ENCODE measurements at regions not wholly inside any gene's neighbourhood (a gene's known extent, or its start where the extent isn't known, plus 50 kb on each side); places are given as distances from the start of the nearest gene placed in this dataset.
"Not testable (repeated sequence)": the region's sequence is repeated elsewhere in the genome, so short reads cannot be mapped to it uniquely, and the experiment has no call there.

DNA sequence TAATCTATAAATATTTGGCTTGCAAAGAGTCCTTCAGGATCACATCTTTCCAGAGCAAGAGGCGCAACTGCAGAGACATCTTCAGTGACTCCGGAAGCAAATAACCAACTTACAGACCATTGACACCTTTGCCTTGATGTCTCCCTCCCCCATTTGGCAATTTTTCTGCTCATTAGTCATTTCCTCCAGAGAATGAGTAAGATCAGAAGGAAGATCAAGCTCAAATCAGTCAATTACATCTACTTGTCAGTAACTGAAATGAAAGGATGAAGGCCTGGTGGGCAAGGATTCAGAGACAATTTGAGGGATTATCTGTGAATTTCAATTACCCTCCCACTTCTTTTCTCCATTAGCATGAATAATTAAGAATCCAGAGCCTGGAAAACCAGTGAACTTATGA, 665.6 kb upstream of the CPEB2 start:
- DNase-seq: no peak

DNA sequence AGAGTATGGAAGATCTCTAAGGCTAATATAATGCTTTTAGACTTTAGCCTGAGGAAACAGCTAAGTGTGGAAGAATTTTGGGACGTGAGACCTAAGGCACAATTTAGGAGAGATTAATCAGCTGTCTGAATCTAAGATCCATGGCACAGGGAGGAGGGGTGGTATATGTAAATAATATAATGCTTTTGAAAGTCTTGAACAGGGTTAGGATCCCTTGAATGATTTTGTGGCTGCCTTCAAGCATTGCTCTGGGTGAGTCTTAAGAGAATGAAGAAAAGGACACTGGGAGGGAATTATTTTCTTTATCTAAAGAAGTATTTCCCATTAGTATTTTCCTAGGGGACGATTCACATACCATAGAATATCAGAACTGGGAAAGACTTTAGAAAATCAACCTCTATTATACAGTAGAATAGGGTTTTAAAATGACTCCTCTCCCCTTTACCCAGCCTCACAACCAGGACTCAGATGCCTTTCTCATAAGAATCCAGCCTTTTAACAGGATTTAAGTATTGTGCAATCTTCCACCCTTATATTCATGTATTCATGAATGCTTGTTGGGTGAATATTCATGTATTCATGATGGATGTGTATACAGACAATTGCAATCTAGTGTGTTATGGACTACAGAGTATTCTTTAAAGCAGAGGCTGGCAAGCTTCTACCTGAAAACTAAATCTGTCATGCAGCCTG, 664.2 kb upstream of the CPEB2 start:
- no peak for DNase-seq

DNA sequence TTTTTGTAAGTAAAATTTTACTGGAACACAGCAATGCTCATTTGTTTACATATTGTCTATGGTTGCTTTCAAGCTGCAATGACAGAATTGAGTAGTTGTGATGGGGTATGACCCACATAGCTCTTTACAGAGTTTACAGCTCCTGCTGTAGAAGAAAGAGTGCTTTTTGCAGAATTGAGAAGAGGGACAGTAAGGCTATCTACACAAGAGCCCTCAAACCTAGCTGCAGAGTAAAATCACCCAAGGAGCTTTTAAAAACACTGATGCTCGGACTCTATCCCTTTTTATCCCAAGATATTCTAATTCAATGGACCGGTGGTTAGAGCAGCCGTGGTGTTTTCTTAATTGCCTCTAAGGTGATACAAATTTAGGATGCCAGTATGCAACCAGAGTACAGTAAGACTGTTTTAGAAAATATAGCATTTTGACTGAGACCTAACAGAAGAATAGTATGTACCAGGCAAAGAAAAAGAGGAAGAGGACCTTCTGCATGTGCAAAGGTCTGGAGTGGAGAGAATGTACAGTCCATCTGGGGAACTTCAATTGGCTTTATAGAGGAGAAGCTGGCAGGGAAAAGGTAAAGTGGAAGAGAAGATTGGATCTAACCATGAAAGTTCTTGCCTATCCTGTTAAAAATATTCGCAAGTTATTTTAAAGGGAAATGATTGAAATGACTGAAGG, 663.6 kb upstream of the CPEB2 start:
- no peak for DNase-seq

DNA sequence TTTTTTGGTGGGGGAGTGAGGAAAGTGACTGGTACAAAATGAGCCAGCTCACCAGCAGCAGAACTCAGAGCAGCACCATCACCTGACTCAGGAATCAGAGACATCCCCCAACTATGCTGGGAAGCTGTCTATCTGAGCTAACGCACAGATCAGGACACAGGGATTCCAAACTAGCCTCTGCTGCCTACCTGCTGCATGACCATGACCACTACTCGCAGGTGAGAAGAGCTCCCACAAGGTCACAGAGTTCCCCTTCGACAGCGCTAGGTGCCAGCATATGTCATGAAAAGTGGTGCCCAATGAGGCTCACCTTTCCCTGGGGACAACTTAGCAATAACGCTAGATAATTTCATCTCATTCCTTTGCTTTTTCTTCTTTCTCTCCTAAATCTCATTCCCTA, 662.6 kb upstream of the CPEB2 start:
- DNase-seq: no peak

DNA sequence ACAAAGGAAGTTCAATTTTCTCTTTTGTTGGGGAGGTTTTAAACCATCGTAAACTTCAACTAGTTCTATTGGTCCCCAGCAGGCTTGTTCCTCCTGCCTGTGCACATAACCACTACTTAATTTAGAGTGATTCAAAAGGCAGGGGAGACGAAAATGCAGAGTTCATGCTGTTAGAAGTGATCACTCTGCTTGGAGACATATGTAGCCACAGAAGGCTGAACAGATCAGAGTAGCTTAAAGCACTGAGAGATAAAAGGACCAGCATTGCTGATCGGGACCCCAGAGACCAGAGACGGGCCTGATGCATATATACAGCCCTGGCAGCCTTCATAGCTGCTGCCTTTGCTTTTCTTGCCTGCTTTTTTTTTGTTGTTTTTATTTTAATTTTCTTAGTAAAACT, 662.0 kb upstream of the CPEB2 start:
- no peak for DNase-seq

DNA sequence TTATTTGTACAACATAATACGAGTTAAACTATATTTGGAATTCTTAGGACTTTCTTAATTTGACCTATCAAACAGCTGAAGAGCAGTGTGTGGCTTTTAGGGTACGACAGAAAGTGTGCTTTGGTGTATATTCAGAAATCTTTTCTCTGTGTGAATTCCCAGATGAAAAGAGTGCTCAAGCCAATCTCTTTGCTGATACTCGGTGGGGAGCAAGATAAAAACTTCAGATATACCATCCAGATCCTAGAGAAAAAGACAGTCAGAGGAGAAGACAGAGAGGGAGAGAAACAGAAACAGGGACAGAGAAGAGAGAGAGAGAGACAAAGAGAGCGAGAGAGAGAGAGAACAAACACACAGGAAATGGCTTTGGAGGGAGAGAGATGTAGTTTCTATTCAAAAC, 658.3 kb upstream of the CPEB2 start:
- DNase-seq: no peak

DNA sequence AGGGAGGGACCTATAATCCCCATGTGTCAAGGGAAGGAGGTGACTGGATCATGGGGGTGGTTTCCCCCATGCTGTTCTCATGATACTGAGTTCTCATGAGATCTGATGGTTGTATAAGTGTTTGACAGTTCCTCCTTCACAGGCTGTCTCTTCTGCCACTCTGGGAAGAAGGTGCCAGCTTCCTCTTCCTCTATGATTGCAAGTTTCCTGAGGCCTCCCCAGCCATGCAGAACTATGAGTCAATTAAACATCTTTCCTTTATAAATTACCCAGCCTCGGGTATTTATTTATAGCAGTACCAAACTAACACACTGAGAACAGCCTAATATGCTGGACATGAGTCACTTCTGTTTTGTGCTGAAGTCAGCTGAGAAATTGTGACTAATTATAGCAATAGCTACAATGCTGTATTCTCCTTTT, 656.9 kb upstream of the CPEB2 start:
- no peak for DNase-seq

DNA sequence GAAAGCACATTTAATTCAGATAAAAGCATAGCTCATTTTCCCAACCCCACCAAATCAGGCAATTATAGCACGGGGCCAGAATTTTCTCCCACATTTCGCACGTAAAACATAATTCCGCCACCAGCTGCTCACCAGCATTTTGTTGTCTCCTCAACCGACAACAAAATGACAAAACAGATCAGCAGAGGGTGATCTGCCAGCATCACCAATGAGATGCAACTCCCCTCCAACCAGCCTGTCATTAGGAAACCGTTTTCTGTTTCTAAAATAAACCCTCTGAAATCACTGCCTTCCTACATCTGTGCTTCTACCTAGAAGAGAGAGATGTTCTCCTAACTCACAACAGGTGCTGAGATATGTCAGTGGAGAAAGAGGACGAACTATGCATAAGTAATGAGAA, 654.8 kb upstream of the CPEB2 start:
- no peak for DNase-seq

DNA sequence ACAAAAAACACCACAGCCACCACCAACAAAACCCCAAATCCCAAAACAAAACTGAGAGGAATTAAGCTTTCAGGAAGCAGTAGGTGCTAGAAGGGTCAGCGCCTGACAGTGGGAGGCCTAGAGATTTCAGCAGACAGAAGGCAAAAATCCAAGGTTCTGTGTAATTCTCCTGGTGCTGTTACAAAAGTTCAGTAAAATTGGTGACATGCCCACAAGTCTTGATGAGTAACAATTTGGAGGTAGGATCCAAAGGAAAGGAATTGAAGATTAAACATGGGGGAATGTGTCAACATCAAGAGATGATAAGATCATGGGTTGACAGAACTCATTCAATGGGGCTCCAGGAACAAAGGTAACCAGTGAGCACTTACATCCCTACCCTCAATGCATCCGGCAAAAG, 653.8 kb upstream of the CPEB2 start:
- no peak for DNase-seq

DNA sequence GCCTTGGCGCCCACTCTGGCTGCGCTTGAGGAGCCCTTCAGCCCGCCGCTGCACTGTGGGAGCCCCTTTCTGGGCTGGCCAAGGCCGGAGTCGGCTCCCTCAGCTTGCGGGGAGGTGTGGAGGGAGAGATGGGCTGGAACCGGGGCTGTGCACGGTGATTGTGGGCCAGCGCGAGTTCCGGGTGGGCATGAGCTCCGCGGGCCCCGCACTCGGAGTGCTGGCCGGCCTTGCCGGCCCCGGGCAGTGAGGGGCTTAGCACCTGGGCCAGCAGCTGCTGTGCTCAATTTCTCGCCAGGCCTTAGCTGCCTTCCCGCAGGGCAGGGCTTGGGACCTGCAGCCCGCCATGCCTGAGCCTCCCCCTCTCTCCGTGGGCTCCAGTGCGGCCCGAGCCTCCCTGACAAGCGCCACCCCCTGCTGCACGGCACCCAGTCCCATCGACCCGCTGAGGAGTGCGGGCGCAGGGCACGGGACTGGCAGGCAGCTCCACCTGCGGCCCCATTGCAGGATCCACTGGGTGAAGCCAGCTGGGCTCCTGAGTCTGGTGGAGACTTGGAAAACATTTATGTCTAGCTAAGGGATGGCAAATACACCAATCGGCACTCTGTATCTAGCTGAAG, 643.6 kb upstream of the CPEB2 start:
- not testable (repeated sequence) for DNase-seq

DNA sequence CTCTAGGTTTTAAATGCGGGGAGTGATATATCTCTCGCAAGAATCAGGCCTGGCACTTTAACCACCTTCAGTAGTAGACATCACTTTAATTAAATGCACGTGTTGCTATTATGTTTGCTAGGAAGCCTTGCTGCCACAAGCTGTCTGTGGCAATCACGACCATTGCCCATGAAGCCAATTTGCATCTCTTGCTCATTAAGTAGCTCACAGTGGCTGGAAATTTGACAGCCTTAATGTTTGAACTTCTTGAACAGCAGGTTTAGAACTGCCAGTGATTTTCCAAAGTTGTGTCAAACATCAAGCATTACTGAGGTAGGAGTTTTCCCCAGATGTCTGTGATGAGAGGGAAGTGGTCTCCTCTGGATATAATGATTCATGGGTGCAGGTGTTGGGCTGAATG, 642.3 kb upstream of the CPEB2 start:
- no peak for DNase-seq

DNA sequence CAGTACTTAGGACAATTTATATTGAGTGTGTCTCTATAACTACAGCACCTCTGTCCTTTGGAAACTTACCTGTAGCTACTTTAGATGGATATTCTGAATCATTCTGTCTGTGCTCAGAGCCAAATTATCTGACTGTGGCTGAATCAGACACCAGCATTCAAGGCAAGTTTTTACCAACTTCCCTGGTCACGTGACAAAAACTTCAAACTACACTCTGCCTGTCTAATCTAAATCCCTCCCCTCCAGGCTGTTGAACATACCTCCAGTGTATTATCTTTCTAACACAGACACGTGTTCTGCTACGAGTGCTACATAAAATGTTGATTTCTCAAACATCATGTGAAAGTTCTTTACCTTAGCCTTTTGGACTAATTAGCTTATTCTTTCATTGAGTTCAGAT, 641.2 kb upstream of the CPEB2 start:
- DNase-seq: no peak

DNA sequence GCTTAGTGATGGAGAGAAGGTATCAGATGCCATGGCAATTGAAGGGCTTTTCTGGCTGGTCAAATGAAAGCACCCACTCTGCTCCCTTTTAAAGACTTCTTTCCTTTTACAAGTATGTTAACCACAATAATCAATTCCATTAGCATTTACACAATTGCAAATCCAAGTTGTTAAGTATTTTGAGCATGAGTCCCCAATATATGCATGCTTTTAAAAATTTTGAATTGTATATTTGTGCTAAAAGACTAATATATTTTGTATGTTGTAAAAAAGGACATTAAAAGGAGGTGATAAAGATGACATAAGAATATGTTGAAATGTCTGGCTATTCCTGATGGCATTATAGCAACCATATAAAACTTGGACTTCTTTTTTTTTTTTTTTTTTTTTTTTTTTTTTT, 639.9 kb upstream of the CPEB2 start:
- no peak for DNase-seq

DNA sequence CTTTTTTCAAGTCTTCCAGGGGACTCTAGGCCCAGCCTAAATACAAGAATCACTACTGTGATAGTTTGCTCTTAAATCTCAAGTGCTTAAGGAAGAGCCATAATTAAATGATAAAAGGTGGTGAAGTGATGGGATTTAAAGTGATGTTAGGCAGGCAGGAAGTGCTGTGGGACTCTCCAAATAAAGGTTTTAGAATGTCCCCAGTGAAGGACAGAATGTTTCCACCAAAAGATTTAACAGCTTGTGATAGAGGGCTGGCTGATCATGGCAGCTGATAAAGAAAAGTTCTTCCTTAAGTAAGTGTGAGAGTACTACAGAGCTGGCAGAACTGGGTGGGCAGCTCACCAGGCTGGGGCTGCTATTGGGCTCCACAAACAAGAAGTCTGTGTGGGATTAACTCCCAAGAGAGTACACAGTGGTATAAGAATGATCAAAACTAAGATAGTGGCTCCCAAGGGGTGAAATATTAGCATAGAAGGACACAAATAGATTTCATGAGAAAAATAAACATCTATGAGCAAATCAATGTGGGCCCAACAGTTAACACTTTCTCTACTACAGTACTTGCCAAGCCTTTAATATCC, 637.2 kb upstream of the CPEB2 start:
- DNase-seq: no peak

DNA sequence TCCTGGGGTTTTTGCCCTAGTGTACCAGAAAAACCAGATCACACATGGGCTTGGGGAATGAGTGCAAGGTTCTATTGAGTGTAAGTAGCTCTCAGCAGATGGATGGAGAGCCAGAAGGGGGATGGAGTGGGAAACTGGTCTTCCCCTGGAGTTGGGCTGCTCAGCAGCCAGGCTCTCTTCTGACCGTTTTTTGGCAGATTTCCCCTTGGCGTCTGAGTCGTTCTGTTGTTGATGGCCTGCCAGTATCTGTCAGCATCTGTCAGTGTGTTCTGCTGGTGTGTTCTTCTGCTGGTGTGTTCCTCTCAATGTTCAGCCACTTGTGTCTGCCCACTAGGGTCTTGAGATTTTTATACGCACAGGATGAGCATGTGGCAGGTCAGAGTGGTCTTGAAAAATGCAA, 633.9 kb upstream of the CPEB2 start:
- DNase-seq: no peak

DNA sequence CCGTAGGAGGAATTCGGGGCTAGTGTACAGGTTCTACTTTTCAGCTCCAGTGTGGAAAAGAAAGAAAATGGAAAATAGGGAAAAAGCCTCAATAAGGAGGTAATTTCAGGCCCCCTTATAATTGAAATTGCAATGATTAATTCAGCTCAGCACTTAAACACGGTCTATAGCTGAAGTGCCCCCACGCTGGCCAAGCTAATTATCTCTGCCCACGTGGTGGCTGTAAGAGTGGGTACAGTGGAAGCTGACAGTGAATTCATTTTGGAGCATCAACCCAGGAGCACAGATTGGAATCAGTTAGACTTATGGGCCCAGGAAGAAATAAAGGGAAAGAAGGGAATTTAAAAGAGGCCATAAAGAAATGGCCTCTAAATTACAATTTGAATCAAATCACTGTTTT, 631.1 kb upstream of the CPEB2 start:
- no peak for DNase-seq

DNA sequence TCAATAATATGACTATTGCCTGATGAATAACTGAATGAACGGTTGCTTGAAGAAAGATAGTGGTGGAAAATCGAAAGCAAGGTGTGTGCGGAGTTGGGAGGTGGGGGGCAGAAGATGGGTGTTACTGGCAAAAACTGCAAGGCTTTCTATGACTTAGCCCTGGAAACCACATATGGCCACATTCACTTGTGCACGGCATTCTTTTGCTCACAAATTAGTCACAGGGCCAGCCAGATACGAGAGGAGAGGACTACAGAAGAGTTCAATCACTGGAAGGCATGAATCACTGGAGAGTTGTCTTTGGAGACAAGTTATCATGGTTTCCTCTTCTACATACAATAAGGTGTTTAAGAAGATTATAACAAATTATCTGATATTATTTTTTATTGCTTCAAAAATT, 626.5 kb upstream of the CPEB2 start:
- no peak for DNase-seq

DNA sequence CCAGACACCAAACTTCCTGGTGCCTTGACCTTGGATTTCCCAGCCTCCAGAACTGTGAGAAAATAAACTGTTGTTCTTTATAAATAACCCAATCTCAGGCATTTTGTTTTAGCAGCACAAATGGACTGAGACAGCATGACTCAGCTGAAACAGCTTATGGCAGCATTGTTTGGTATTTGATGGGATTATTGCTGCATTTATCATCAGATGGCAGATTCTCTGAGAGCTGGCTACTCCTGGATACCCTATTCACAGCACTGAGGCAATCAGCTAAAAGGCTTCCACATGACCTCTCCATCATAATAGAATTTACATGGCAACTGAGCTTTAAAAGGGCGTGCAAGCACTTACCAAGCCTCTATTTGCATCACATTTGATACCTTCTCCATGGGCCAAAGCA, 623.1 kb upstream of the CPEB2 start:
- no peak for DNase-seq

DNA sequence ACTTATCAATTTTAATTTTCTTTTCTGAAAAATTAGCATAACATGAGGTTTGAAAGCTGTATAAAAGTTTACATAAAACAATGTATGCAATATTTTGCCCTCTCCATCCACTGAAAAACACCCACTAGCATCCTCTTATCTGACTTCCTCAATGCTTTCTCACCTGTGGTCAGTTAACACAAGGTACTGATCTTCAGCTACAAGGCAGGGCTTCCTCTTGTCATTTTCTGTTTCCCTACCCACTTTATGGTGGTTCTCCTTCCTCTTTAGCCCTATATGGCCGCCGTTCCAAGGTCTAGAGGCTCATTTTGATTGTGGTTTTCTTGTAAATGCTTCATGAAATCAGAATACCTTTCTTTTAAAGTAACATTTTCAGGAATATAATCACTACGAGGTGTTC, 618.6 kb upstream of the CPEB2 start:
- DNase-seq: no peak

DNA sequence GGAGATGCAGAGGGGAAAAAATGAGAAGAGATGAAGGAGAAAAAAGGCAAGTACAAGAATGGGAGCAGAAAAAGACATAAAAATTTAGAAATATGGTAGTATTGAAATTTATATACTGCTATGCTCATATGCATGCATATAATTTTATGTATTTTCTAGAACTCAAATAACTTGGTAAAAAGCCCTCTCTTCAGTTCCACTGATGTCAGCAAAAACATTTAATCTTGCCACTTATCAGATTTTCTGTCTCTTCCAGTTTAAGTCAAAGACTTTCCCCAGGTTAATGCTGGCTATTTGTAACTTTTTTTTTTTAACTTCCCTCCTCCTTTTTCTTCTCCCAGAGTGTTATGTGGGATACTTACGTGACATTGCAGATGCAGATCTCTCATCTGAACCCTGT, 617.5 kb upstream of the CPEB2 start:
- no peak for DNase-seq

DNA sequence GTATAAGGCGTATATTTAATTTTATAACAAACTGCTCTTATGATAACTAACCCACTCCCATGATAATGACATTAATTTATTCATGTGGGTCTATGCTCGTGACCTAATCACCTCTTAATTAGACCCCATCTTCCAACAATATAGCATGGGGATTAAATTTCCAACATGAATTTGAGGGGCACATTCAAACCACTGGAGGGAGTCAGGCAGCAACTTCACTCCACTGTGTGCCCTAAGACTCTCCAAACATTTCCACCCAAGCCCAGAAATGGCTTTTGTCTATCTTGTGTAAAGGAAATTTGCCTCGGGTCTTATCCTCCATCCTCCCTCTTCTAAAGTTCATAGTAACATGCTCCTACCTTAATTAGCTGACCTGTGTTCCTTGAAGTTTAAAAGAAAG, 616.1 kb upstream of the CPEB2 start:
- DNase-seq: no peak

DNA sequence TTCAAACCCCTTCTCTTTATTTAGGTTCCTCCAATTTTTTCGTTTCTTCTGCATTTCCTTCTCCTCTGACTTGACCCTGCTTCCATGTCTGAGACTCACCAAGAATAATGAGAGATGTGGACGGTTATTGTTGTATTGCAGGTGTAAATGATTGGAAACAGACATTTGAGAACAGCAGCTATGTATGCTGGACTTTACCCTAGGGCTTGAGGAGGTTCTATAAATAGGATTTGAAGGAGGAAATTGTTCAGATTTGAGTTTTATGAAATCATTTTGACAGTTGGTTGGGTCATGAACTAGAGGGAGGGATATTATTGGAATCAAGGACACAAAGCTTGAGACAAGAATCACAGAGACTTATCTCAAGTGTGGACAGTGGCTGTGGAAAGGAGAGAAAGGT, 614.6 kb upstream of the CPEB2 start:
- no peak for DNase-seq

DNA sequence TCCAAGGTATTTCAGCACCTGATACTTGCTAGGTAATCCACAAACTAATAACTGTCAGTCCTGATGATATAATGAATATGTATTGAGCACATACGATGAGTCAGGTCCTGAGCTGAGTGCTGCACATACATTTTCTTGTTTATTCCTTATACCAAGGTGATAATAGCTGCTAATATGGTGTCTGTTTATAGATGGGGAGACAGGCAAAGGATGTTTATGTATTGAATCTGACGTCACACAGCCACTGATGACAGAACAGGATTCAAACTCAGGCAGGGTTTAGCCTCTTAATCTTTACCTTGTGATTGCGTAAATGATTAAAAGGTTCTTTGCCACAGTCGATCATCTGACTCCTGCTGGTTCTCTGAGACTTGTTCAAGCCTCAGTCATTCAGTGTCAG, 609.9 kb upstream of the CPEB2 start:
- DNase-seq: no peak

DNA sequence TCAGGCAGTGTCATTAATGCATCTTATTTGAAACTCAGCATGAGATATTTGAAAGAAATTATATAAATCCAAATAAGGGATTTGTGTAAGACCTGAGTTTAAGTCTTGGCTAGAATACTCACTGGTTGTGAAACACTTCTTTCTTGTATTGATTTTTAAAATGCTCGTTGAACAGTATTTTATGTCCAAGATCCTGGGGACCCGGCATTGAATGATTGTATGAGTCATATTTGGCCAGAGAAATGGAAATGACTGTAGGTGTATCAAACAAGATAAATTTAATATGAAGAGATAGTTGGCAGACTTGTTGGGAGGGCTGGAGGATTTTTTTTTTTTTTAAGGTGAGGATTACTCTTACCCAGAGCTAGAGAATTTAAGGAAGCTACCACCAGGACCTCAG, 606.1 kb upstream of the CPEB2 start:
- no peak for DNase-seq
